Spleen (tissue), 7 donors: ENCODE measurements at regions not wholly inside any gene's neighbourhood (a gene's known extent, or its start where the extent isn't known, plus 50 kb on each side); places are given as distances from the start of the nearest gene placed in this dataset.

Experiments used
- CTCF ChIP-seq, 11 experiments: fragments of 200-600 bp in 7 of 11; fragments of 450-650 bp in 4 of 11; sonication (generic) in 4 of 11; IDR thresholded peaks in 8 of 11; conservative IDR thresholded peaks in 3 of 11; 1 replicate in 7 of 11; 2 replicates in 4 of 11; pipeline versions ENCODE4 v1.4.0 to v1.8.0; 2016 to 2021; ENCODE audit warnings: antibody characterized with exemption in 11 of 11, inconsistent platforms in 4 of 11, mild to moderate bottlenecking in 1 of 11
- POLR2A ChIP-seq, 3 donors: fragments of 450-650 bp; IDR thresholded peaks; one replicate each; pipeline ENCODE4 v1.5.1; 2017; ENCODE audit warnings: antibody characterized with exemption in 3 of 3, mild to moderate bottlenecking in 1 of 3
- POLR2AphosphoS5 ChIP-seq, 3 donors: sonication (generic); formaldehyde crosslinking; IDR thresholded peaks; one replicate each; pipeline ENCODE4 v1.5.1; 2017; ENCODE audit warnings: antibody characterized with exemption in 3 of 3
- donor health status: DM: no; HTN: no; CAD: no; lungs with moderate emphysema.
- donor health status: DM: no; HTN: no; CAD: no.
- donor health status: DM: no; HTN: no; CAD: no.

GRCh38 chr5:86896916-86897315, 279.2 kb downstream of the COX7C start:
- TF ChIP-seq POLR2A (IDR thresholded peaks at IDR 0.05): no peak
- TF ChIP-seq CTCF (IDR thresholded peaks at IDR 0.05 in 8 of 11, conservative IDR thresholded peaks at IDR 0.05 in 3 of 11): no peak
- no peak for TF ChIP-seq POLR2AphosphoS5 (IDR thresholded peaks at IDR 0.05)
